NCI-H526 (cell line): ENCODE measurements at regions not wholly inside any gene's neighbourhood (a gene's known extent, or its start where the extent isn't known, plus 50 kb on each side); places are given as distances from the start of the nearest gene placed in this dataset.

Experiments used
- DNase-seq, 2 experiments: peaks; one replicate each; lab custom pipeline; 2025; lab: John Stamatoyannopoulos, UW

DNA sequence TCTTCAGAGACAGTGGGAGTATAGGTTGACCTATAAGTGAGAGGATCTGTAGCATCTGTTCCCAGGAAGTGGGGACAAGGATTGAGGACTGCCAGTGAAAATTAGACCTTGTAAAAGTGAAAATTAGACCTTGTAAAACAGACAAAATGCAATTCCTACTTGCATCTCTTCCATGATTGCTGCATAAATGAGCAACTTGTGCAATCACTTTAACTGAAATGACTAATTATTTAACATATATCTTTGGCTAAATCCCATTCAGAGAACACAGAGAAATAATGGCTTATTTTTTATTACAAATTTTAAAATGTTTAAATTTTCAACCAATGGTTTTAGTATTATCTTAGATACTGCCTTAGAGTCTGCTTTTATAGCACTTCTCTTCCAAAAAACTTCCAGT, 67.2 kb upstream of the NABP1 start:
- DNase-seq, result no peak

DNA sequence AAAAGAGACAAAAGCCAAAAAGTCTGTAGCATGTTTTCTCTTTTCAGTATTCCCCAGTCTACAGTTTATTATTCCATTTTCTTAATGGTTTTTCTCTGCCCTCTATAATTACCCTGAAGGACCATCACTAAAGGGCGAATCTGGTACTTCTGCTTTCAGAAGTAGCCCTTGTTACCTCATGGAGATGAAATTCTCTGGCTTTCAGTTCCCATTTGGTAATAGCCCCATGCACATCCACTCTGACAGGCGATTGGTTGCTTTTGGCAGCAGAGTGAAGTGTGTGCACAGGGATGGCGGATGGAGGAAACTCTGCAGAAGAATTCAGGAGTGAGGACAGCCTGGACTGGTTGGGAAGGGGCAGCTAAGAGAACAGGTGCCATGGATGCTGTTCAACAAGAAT, 66.3 kb upstream of the NABP1 start:
- no peak for DNase-seq

DNA sequence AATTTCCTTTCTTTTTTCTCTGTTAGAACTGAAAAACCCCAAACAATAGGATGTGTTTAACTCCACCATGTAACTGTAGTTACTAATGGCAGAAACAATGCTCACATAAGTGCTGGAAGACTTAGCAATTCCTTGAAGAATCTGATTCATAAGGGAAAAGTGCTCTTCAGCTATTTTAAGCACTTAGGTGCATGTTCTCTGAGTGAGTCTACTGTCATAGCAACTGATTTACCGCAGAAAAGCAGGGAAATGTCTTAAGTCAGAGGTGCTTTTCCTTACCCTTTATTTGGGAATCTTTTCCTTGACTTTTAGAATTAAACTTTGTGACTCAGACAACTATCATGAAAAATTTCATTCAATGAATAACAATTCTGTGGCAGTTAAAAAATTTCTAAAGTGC, 65.4 kb upstream of the NABP1 start:
- DNase-seq, result no peak

- no peak for DNase-seq
These were observed 63.2 kb upstream of the NABP1 start for GRCh38 chr2:191614759-191615158.

DNA sequence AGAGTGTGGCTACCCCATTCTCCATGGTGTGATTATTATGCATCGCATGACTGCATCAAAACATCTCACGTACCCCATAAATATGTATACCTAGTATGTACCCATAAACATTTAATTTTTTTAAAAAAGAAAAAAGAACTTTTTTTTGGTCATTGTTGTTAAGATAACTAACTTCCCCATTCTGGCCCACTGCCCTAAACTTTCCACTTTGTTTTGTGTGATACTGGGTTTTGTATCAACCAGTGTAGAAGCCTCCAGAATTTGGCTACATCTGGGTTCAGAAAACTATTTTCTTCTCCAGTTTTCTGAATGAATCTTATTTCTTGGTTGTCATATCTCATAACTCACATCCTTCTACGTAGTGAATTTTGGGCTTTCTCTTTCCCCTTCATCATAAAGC, 62.3 kb upstream of the NABP1 start:
- DNase-seq, result no peak

DNA sequence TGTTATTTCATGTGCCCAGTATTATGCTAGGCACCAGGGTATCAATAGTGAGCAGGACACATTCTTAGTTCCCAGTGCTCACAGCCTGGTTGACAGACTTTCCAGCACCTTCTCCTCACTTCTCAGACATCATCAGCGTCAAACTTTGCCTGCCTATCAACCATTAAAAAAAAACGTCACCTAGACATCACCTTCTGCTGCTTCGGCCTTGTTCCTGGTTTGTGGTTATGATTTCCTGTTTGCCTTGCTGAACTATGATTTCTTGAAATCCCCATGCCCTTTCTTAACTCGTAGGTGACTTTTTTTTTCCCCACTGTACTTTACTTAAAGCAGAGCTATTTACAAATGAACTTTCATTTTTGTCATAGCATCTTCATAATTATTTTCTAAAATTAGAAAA, 60.4 kb upstream of the NABP1 start:
- no peak for DNase-seq

GRCh38 chr2:191618046-191618780, 59.7 kb upstream of the NABP1 start:
- DNase-seq, result no peak

DNA sequence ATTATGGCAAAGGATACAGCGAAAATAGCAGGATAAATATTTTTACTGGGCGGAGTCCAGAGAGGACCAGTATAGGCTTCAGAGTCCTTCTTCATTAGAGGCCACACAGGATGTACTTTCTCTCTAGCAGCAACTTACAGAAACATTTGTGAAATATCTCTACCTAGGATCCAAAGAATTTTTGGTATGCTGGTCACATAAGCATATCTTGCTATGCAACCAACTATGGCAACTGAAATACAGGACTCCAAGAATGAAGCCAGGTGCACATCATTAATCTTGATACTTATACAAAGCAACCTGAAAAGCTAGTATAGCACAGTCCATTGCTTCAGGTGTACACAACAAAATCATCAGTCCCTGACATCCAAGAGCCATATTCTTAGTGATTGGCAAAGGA, 59.1 kb upstream of the NABP1 start:
- DNase-seq, result no peak

DNA sequence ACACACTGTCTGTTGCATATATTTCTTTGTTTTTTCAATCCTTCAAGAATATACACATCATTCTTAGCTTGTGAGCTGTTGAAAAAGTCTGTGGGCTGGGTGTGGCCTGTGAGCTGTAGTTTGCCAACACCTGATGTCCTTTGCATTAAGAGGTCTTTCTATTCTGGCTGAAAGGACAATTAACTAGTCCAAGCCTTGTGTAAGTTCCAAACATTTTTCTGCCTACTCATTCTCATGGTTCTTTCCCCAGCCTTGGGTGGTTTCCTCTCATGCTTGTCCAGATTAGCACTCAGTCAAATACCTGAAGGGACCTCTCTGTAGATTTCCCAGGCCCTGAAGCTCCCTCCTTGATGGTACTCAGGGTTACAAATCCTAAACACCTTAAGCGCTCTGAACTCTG, 57.8 kb upstream of the NABP1 start:
- no peak for DNase-seq

DNA sequence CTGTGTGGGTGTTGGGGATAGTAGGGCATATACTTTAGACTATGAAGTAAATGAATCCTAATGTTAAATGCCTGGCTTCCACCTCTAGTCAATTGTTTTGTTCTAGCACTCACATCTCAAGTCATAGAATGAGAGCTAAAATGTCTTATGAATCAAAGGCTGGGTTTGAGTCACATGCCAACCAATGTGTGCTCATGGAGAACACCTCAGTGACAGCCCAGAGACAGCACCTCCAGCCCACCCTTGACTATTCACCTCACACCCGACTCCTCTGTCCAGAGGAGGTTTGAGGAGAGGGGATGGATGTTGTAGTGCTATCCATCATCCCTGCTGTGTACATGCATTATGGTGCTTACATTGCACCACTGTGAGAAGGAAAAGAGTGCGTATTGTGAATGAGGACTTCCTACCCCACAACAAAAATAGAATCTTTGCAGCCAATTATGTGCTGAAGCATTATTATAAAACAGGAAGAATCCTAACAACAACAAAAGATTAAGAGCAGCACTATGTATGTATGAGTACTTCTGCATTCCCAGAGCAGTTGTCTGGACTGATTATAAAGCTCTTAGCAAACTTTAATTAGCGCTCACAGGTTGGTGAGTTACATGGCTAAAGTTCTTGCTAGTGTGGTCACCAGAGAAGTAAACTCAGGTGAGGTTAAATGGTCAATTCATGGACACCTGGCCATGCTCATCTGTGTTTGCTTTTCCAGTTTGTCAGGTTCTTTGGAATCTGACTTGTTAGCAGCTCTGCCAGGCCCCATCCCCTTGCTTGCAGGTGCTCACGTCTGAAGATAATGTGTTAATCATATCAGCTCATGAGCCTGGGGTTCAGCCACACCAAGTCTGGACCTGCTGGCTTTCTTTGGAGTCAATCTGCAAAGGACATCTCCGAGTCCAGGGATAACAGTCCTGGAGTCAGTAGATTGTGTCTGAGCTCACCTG, 55.3 kb upstream of the NABP1 start:
- no peak for DNase-seq

DNA sequence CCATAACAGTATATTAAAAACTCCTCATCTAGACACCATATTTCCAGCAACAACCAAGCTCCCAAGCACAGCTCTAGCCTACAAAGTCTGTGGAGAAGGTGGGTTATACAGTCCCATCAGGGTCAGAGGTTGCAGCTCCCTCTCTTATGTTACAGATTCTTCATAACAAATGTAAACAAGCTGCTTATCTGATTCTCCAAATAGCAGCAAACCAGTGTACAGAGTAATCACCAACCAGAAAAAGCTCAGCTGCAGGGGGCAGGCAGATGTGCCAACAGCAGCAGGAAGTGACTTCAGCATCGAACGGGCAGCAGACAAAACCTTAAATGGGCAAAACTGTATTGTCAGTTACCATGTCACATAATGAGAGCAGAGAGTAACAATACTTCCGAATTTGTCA, 52.9 kb upstream of the NABP1 start:
- DNase-seq, result no peak

DNA sequence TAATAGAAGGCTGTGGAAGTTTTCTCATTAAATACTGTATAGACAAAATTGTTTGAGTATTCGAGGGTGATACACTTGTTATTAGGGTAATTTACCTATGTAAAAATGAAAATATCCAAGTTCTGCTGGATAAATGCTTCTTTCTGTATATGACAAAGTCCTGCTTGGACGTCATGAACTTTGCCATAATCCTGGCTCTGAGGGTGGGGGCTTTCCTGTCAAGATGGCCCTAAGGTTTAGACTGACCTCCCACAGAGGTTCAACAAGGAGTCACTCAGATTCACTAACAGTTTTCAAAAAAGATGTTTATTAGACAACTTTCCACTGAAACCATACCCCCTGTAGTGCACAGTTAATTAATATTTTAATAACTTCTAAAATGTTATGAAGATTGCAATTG, 52.5 kb upstream of the NABP1 start:
- DNase-seq, result no peak

DNA sequence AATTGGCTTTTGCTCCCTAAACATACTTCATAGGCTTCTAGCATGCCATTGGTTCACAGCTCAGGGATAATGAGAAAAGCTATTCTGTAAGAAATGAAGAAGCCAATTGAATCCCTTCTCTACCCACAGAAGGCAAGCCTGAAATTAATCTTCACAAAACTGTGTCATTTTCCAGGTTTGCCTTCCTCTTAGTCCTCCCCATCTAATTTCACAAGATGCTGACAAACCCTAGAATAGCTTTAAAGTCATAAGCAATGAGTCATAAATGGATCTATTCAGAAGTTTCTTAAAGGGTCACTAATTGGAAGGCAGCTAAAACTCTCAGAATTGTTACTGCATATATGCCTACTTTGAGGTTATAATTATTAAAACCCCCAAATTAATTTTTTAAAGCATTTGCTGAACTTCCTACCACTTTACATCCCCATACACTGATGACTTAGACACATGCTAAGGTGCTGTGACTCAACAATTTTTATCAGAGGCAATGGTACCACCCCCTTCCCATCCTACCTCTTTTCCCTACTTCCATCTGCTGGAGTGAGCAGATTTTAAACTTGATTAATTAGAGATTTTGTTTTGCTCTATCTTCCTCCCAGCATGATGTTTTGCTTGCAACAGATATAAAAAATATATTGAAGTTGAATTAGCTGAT, 51.3 kb upstream of the NABP1 start:
- DNase-seq, result no peak

DNA sequence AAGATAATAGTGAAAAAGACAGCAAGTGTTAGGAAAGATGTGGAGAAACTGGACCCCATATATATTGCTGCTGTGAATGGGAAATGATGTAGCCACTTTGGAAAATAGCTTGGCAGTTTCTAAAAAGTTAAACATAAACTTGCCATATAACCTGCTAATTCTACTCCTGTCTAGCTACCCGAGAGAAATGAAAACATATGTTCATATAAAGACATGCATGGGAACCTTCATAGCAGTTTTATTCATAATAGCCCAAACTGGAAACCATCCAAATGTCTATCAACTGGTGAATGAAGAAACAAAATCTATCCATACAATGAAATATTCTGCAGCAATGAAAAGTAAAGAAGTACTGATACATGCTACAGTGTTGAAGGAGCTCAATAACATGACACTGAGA, 50.4 kb upstream of the NABP1 start:
- DNase-seq, result no peak
